SK-N-SH (cell line): ENCODE measurements at regions not wholly inside any gene's neighbourhood (a gene's known extent, or its start where the extent isn't known, plus 50 kb on each side); places are given as distances from the start of the nearest gene placed in this dataset.
"Not testable (repeated sequence)": the region's sequence is repeated elsewhere in the genome, so short reads cannot be mapped to it uniquely, and the experiment has no call there.

Experiments
- CTCF ChIA-PET: fragments of 300-600, 350-600 bp; formaldehyde crosslinking; extraction: SDS; loops from one replicate; lab custom pipeline; 2021; lab: Yijun Ruan, JAX
- POLR2A ChIA-PET: fragments of 350-600 bp; sonication (Branson Sonifier 250); formaldehyde crosslinking; extraction: SDS; loops from one replicate; lab custom pipeline; 2020; ENCODE audit warnings: antibody characterized with exemption, inconsistent platforms; lab: Yijun Ruan, JAX
- DNase-seq: peaks from one replicate; pipeline ENCODE4 v3.0.0; 2012
- H2AFZ ChIP-seq: fragments of 200-600 bp; sonication (generic); 2 replicates; pipeline ENCODE4 v1.8.1; 2016; ENCODE audit warnings: antibody characterized with exemption, mild to moderate bottlenecking, low read depth
- H3F3A ChIP-seq: fragments of 200-600 bp; sonication (generic); replicated peaks from 2 replicates; pipeline ENCODE3; 2016; ENCODE audit warnings: antibody characterized with exemption, mild to moderate bottlenecking; ENCODE audit not compliant: insufficient read depth
- H3K27ac ChIP-seq, 2 experiments: fragments of 200-500 bp in 1 of 2; fragments of 200-600 bp in 1 of 2; sonication (Bioruptor generic) in 1 of 2; sonication (generic), shearing (Covaris generic) in 1 of 2; 2 replicates each; pipeline versions ENCODE4 v1.5.1 to v1.6.1; 2014 to 2016; ENCODE audit warnings: low read depth in 2 of 2, inconsistent platforms in 1 of 2, low read length in 1 of 2, mild to moderate bottlenecking in 1 of 2, mixed read lengths in 1 of 2
- H3K27me3 ChIP-seq: fragments of 200-600 bp; sonication (generic), shearing (Covaris generic); 2 replicates; pipeline ENCODE4 v1.6.1; 2016; ENCODE audit warnings: mixed run types; ENCODE audit not compliant: insufficient read depth
- H3K36me3 ChIP-seq, 2 experiments: fragments of 200-500 bp in 1 of 2; fragments of 200-600 bp in 1 of 2; sonication (Bioruptor generic) in 1 of 2; sonication (generic) in 1 of 2; replicated peaks in 1 of 2; 2 replicates each; pipeline versions ENCODE3 to v1.5.1; 2014 to 2016; ENCODE audit warnings: low read length in 1 of 2, mild to moderate bottlenecking in 1 of 2; ENCODE audit not compliant: insufficient read depth in 2 of 2, control insufficient read depth in 1 of 2
- H3K4me1 ChIP-seq, 2 experiments: fragments of 200-500 bp in 1 of 2; fragments of 200-600 bp in 1 of 2; sonication (Bioruptor generic) in 1 of 2; sonication (generic), shearing (Covaris generic) in 1 of 2; 2 replicates each; pipeline versions ENCODE4 v1.5.1 to v1.6.1; 2014 to 2016; ENCODE audit warnings: low read depth in 1 of 2, low read length in 1 of 2, mixed run types in 1 of 2; ENCODE audit not compliant: insufficient read depth in 2 of 2, control insufficient read depth in 1 of 2
- H3K4me2 ChIP-seq: fragments of 200-600 bp; sonication (generic), shearing (Covaris generic); 2 replicates; pipeline ENCODE4 v1.6.1; 2017; ENCODE audit warnings: mixed run types
- H3K4me3 ChIP-seq, 2 experiments: fragments of 200-500 bp in 1 of 2; fragments of 200-600 bp in 1 of 2; sonication (Bioruptor generic) in 1 of 2; sonication (generic), shearing (Covaris generic) in 1 of 2; 2 replicates each; pipeline versions ENCODE4 v1.5.1 to v1.8.1; 2014 to 2016; ENCODE audit warnings: low read depth in 2 of 2, inconsistent platforms in 1 of 2, low read length in 1 of 2, mild to moderate bottlenecking in 1 of 2, mixed read lengths in 1 of 2, moderate library complexity in 1 of 2
- H3K79me2 ChIP-seq: fragments of 200-600 bp; sonication (generic); 2 replicates; pipeline ENCODE4 v1.8.1; 2017; ENCODE audit warnings: mild to moderate bottlenecking; ENCODE audit not compliant: insufficient read depth
- H3K9ac ChIP-seq: fragments of 200-600 bp; sonication (generic); 2 replicates; pipeline ENCODE4 v1.6.1; 2017; ENCODE audit warnings: mixed run types
- H3K9me2 ChIP-seq: fragments of 200-600 bp; sonication (generic); 2 replicates; pipeline ENCODE4 v1.6.1; 2017; ENCODE audit warnings: mixed run types
- H3K9me3 ChIP-seq: fragments of 200-600 bp; sonication (generic); 2 replicates; pipeline ENCODE4 v1.6.1; 2017; ENCODE audit warnings: mixed run types, mild to moderate bottlenecking, moderate library complexity
- H4K20me1 ChIP-seq: fragments of 200-600 bp; sonication (generic); 2 replicates; pipeline ENCODE4 v1.6.1; 2017; ENCODE audit warnings: mild to moderate bottlenecking, mixed run types; ENCODE audit not compliant: insufficient read depth
- GABPA ChIP-seq: IDR thresholded peaks from 2 replicates; pipeline ENCODE4 v1.4.0; 2012; ENCODE audit warnings: low read depth, mild to moderate bottlenecking
- GATA2 ChIP-seq: sonication (generic); formaldehyde crosslinking; IDR thresholded peaks from 2 replicates; pipeline ENCODE4 v1.5.0; 2020; ENCODE audit warnings: mild to moderate bottlenecking, missing genetic modification reagents
- MEF2A ChIP-seq: IDR thresholded peaks from 2 replicates; pipeline ENCODE4 v1.4.0; 2012; ENCODE audit warnings: low read depth, borderline replicate concordance
- MXI1 ChIP-seq: IDR thresholded peaks from 2 replicates; pipeline ENCODE4 v1.6.1; 2012; ENCODE audit warnings: mild to moderate bottlenecking, low read depth, low read length, improper control_type of control experiment
- NRF1 ChIP-seq: IDR thresholded peaks from 2 replicates; pipeline ENCODE4 v1.6.1; 2012; ENCODE audit warnings: low read depth, mild to moderate bottlenecking, low read length
- RAD21 ChIP-seq: IDR thresholded peaks from 2 replicates; pipeline ENCODE4 v1.6.1; 2012; ENCODE audit warnings: mild to moderate bottlenecking, low read length
- RCOR1 ChIP-seq: fragments of 150-350 bp; IDR thresholded peaks from 2 replicates; pipeline ENCODE4 v1.6.1; 2017; ENCODE audit warnings: antibody characterized with exemption, low read length
- TAF1 ChIP-seq: IDR thresholded peaks from 2 replicates; pipeline ENCODE4 v1.6.1; 2012; ENCODE audit warnings: low read depth, mild to moderate bottlenecking, low read length, moderate library complexity, borderline replicate concordance
- WGBS: methylation state at CpG from one replicate; pipeline ENCODE4 v1.1.6; 2017; ENCODE audit warnings: low lambda C conversion rate; 5-methylcytosine and 5-hydroxymethylcytosine counted together
- TF ChIP-seq, protein P1 (sequence below): IDR thresholded peaks from 2 replicates; pipeline ENCODE4 v1.6.1; 2012; ENCODE audit warnings: mild to moderate bottlenecking, low read depth, low read length, moderate library complexity
- TF ChIP-seq, protein P2 (sequence below): fragments of 150-350 bp; IDR thresholded peaks from 2 replicates; pipeline ENCODE4 v1.6.1; 2017; ENCODE audit warnings: antibody characterized with exemption, low read length, low read depth, borderline replicate concordance

DNA sequence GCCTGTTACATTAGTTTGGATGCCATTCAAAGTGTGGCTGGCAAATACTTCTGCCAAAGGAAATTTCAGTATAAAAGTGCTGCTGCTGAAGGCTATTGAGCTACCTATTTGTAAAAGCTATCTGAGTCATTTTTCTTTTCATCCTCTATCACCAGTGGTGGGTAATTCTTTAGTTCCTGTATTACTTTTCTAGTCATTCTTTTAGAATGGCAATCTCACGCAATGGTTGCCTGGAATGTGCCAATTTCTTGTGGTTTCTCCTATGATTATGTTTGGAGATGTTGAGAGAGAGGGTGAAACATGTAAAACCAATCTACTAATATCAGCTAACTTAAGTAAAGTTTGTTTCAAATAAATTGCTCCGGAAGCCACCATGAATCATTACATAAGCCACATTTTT is 685.0 kb downstream of the RAPGEF2 start (continued):
- TF ChIP-seq, protein P1, sequence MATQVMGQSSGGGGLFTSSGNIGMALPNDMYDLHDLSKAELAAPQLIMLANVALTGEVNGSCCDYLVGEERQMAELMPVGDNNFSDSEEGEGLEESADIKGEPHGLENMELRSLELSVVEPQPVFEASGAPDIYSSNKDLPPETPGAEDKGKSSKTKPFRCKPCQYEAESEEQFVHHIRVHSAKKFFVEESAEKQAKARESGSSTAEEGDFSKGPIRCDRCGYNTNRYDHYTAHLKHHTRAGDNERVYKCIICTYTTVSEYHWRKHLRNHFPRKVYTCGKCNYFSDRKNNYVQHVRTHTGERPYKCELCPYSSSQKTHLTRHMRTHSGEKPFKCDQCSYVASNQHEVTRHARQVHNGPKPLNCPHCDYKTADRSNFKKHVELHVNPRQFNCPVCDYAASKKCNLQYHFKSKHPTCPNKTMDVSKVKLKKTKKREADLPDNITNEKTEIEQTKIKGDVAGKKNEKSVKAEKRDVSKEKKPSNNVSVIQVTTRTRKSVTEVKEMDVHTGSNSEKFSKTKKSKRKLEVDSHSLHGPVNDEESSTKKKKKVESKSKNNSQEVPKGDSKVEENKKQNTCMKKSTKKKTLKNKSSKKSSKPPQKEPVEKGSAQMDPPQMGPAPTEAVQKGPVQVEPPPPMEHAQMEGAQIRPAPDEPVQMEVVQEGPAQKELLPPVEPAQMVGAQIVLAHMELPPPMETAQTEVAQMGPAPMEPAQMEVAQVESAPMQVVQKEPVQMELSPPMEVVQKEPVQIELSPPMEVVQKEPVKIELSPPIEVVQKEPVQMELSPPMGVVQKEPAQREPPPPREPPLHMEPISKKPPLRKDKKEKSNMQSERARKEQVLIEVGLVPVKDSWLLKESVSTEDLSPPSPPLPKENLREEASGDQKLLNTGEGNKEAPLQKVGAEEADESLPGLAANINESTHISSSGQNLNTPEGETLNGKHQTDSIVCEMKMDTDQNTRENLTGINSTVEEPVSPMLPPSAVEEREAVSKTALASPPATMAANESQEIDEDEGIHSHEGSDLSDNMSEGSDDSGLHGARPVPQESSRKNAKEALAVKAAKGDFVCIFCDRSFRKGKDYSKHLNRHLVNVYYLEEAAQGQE, result no peak
- TF ChIP-seq RAD21 (no peak), MEF2A (no peak), GABPA (no peak), GATA2 (CRISPR knock-in tag) (no peak), TAF1 (no peak), NRF1 (no peak)
- TF ChIP-seq, all 33 proteins: peak for 0

DNA sequence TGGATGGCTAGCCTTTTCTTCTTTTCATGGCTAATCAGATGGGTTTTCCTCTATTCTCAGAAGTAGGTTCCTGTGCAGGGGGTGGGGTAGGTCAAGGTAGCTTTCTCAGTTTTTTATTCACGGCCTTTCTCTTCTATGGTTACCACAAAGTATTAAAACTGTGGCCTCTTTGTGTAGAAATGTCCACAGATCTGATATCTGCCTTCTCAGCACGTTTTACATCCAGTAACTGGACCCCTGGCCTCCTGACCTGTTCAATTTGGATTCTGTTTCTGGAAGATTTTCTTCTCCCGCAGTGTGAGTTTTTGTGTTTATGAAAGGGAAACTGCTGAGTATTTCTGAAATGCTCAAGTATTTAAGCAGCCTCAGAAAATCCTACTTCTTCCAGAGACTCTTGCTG is 688.5 kb downstream of the RAPGEF2 start:
- Histone ChIP-seq H3K36me3 (no peaks in the 10 kb centered on the region), H3K9me3 (no peaks in the 10 kb centered on the region), H3K79me2 (no peaks in the 10 kb centered on the region), H4K20me1 (no peaks in the 10 kb centered on the region), H2AFZ (no peak overlapping the region), H3K27me3 (no peaks in the 10 kb centered on the region), H3K4me3 (no peak overlapping the region), H3K9ac (no peak overlapping the region), H3K27ac (no peak overlapping the region), H3F3A (no peaks in the 10 kb centered on the region), H3K4me1 (no peaks in the 10 kb centered on the region), H3K4me2 (no peak overlapping the region), H3K9me2 (no peaks in the 10 kb centered on the region)
- POLR2A ChIA-PET, result no interaction called here
- DNase-seq, result no peak
- CTCF ChIA-PET, result interaction anchor here (1.7 kb wide), 1 partner anchor 10 kb away, joined by 4 read pairs; no protein-coding TSS in a partner anchor
- TF ChIP-seq, protein P2, sequence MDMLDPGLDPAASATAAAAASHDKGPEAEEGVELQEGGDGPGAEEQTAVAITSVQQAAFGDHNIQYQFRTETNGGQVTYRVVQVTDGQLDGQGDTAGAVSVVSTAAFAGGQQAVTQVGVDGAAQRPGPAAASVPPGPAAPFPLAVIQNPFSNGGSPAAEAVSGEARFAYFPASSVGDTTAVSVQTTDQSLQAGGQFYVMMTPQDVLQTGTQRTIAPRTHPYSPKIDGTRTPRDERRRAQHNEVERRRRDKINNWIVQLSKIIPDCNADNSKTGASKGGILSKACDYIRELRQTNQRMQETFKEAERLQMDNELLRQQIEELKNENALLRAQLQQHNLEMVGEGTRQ, result no peak
- TF ChIP-seq RCOR1 (no peak), MXI1 (no peak)
- TF ChIP-seq, protein P1, result no peak
- WGBS, result 24% methylated on average over 3 of the region's 3 CpGs

DNA sequence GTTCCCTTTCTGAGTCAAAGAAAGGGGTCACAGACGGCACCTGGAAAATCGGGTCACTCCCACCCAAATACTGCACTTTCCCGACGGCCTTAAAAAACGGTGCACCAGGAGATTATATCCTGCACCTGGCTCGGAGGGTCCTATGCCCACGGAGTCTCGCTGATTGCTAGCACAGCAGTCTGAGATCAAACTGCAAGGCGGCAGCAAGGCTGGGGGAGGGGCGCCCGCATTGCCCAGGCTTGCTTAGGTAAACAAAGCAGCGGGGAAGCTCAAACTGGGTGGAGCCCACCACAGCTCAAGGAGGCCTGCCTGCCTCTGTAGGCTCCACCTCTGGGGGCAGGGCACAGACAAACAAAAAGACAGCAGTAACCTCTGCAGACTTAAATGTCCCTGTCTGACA is 701.7 kb downstream of the RAPGEF2 start:
- H3K79me2 ChIP-seq, H3K4me2 ChIP-seq, H3K4me3 ChIP-seq, H4K20me1 ChIP-seq, H3K4me1 ChIP-seq, H3K27me3 ChIP-seq, H3K9me3 ChIP-seq, H3K9me2 ChIP-seq, H3K9ac ChIP-seq, CTCF ChIA-PET, DNase-seq, H3K36me3 ChIP-seq, H3F3A ChIP-seq, H2AFZ ChIP-seq, POLR2A ChIA-PET, H3K27ac ChIP-seq: not testable (repeated sequence)
- WGBS, result 64% methylated on average over 5 of the region's 12 CpGs
